Pancreas (tissue), 10 donors: ENCODE measurements at regions not wholly inside any gene's neighbourhood (a gene's known extent, or its start where the extent isn't known, plus 50 kb on each side); places are given as distances from the start of the nearest gene placed in this dataset.

Source experiments
- ATAC-seq, 4 donors: fragments of 200-7000 bp; cut with Tn5 transposase; one replicate each; pipeline versions ENCODE4 v1.8.0 to v1.9.1; 2020; ENCODE audit warnings: mild to moderate bottlenecking in 4 of 4, moderate library complexity in 4 of 4
- DNase-seq, 6 donors: peaks; one replicate each; pipeline ENCODE4 v3.0.0-alpha.2; 2020
- FAIRE-seq: peaks from 2 replicates; lab custom pipeline; 2012; peaks lifted over from hg19 to GRCh38; lab: Jason Lieb, UNC
- H3K27ac ChIP-seq, 4 donors: fragments of 200-600 bp; sonication (generic); 1 replicate in 3 of 4; 2 replicates in 1 of 4; pipeline versions ENCODE4 v1.5.0 to v1.8.0; 2020
- H3K27me3 ChIP-seq, 4 donors: fragments of 200-600 bp; one replicate each; pipeline ENCODE4 v1.8.0; 2021
- H3K36me3 ChIP-seq, 3 donors: fragments of 200-600 bp; sonication (generic) in 1 of 3; one replicate each; pipeline versions ENCODE4 v1.5.0 to v1.8.0; 2020 to 2021
- H3K4me1 ChIP-seq, 3 donors: fragments of 200-600 bp; one replicate each; pipeline ENCODE4 v1.8.0; 2021
- H3K4me3 ChIP-seq, 4 donors: fragments of 200-600 bp; sonication (generic) in 2 of 4; one replicate each; pipeline versions ENCODE4 v1.5.0 to v1.8.0; 2020 to 2021
- H3K9me3 ChIP-seq, 4 donors: fragments of 200-600 bp; one replicate each; pipeline ENCODE4 v1.8.0; 2021
- WGBS, 2 donors: extraction: QIAGEN DNeasy Blood & Tissue Kit; methylation state at CpG; one replicate each; pipeline ENCODE4 v1.1.7; 2013; 5-methylcytosine and 5-hydroxymethylcytosine counted together
- intact Hi-C, 3 donors: fragments of 100-400 bp; cut with DNase I; formaldehyde crosslinking; loops; one replicate each; pipeline versions ENCODE4 v1.11.1 to v1.14.2; 2022
- TF ChIP-seq, protein P1 (sequence below), 4 donors: fragments of 200-600 bp; sonication (generic) in 3 of 4; IDR thresholded peaks; one replicate each; pipeline versions ENCODE4 v1.5.0 to v1.8.0; 2021; ENCODE audit warnings: antibody characterized with exemption in 4 of 4
- donor health status: healthy with polysubstance abuse.
- donor health status: DM: no; HTN: no; CAD: no; lungs with moderate emphysema.
- donor health status: DM: no; HTN: no; CAD: no.
- donor health status: control.
- donor health status: control.
- donor health status: Bipolar disorder and iron deficiency.
- donor health status: DM: yes; HTN: yes; CAD: no.
- donor health status: DM: no; HTN: no; CAD: no.
- donor health status: DM: no; HTN: no; CAD: no.
- donor health status: DM: yes; HTN: yes; CAD: no.

DNA sequence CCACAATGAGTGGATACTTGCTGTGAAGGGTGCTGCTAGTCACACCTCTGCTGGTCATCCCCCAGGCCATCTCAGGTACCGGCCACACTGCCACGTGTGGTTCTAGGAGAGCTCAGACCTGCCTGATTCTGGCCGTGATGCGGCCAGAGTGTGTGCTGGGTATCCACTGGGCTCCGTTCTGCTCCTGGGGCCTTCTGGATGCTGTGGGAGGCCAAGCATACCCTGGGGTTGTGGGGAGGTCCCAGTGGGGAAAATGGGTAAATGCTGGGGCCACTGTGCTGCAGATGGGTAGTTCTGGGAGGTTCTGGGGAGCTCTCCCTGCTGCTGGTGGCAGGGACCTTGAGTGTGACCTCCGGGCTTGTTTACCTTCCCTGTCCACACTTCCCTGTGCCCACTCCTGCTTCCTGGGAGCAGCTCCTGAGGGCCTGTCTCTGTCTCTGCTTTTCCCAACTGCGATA, 318.4 kb downstream of the GLRX3 start:
- Histone ChIP-seq H3K27me3 (no peaks in the 10 kb centered on the region), H3K36me3 (no peaks in the 10 kb centered on the region), H3K27ac (no peak overlapping the region), H3K4me3 (no peak overlapping the region), H3K9me3 (no peaks in the 10 kb centered on the region), H3K4me1 (no peaks in the 10 kb centered on the region)
- intact Hi-C loops, result no loop called here
- no peak for ATAC-seq
- WGBS, 2 donors, result 71 to 83% methylated on average over 7 of the region's 7 CpGs
- TF ChIP-seq, protein P1, sequence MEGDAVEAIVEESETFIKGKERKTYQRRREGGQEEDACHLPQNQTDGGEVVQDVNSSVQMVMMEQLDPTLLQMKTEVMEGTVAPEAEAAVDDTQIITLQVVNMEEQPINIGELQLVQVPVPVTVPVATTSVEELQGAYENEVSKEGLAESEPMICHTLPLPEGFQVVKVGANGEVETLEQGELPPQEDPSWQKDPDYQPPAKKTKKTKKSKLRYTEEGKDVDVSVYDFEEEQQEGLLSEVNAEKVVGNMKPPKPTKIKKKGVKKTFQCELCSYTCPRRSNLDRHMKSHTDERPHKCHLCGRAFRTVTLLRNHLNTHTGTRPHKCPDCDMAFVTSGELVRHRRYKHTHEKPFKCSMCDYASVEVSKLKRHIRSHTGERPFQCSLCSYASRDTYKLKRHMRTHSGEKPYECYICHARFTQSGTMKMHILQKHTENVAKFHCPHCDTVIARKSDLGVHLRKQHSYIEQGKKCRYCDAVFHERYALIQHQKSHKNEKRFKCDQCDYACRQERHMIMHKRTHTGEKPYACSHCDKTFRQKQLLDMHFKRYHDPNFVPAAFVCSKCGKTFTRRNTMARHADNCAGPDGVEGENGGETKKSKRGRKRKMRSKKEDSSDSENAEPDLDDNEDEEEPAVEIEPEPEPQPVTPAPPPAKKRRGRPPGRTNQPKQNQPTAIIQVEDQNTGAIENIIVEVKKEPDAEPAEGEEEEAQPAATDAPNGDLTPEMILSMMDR (IDR thresholded peaks at IDR 0.05), result no peak
- FAIRE-seq, result no peak
- DNase-seq, result no peak

DNA sequence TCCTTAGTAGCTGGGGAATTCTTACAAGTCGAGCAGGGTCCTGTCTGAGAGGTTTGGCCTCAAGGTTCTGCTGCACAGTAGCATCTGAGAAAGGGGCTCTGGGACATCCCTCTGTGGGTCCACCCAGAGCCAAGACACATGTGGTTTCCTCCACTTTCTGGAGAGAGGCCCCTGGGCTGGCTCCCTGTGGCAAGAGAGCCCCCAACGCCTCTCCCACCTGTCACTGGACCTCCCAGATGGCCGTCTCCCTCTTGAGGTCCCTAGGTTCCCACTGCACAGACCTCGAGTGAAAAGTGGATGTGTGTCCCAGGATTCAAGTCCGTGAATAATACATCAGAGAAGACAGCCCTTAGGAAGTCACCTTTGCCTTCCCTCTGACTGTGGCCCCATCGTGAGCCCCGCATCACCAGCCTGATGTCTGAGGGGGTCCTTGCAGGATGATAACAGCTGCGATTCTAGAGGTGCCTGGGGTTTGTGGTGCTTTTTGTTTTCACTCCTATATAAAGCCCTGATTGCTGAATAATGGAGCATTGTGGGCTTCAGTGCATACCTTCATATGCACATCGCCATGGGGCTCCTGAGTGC, 319.0 kb downstream of the GLRX3 start:
- ATAC-seq (no peak), FAIRE-seq (no peak)
- H3K27me3 ChIP-seq, result no peaks in the 10 kb centered on the region

DNA sequence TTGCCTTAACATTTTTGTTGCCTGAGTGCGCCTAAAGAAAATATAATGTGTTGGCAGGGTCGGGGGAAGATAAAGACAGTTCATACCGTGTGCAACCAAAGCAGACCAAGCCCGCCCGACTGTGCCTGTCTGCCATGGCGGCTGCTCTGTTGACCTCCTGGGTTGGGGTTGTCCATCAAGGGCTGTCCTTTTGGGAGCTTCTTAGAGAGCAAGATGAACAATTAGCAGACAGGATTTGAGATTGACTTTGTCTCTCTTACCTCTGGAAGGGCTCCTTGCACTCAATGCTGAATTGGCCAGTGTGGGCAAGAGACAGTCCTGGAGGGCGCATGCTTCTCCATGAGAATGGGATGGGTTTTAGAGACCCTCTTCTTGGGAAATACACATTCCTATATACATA, 319.6 kb downstream of the GLRX3 start:
- intact Hi-C loops, result no loop called here
- WGBS, 2 donors, result 90% methylated on average over 7 of the region's 7 CpGs
- no peak overlapping the region for H3K4me3 ChIP-seq
- DNase-seq (peak in 1 of 6 donors; percentile 0), FAIRE-seq (no peak), ATAC-seq (no peak)
- no peaks in the 10 kb centered on the region for H3K9me3 ChIP-seq
- no peak overlapping the region for H3K27ac ChIP-seq
- TF ChIP-seq, protein P1 (IDR thresholded peaks at IDR 0.05), result no peak
- no peaks in the 10 kb centered on the region for H3K36me3 ChIP-seq
- no peaks in the 10 kb centered on the region for H3K4me1 ChIP-seq
- H3K27me3 ChIP-seq, result no peaks in the 10 kb centered on the region

More for the DNA sequence above, 319.0 kb downstream of the GLRX3 start:
- Histone ChIP-seq H3K9me3 (no peaks in the 10 kb centered on the region), H3K36me3 (no peaks in the 10 kb centered on the region), H3K4me1 (no peaks in the 10 kb centered on the region), H3K4me3 (no peak overlapping the region), H3K27ac (no peak overlapping the region)
- intact Hi-C loops, result no loop called here
- DNase-seq, result peak in 1 of 6 donors; percentile 4
- WGBS, 2 donors, result 72 to 73% methylated on average over 9 of the region's 9 CpGs
- TF ChIP-seq, protein P1 (IDR thresholded peaks at IDR 0.05), result no peak

DNA sequence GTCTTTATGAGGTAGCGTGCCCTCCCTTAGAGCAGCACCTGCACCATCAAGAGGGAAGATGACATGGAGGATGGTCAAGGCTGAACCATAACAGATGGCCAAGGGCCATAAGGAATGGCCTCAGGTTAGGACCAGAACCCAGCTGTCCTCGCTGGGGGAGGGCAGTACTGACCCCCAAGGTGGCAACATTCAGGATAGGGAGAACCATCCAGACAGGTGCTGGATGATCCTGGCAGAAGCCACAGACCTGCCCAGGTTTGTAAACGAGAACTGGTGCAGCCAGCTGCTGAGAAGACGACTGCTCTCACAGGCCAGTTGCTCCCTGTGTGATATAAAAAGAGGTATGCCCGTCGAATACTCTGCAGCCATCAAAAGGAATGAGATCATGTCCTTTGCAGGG, 320.4 kb downstream of the GLRX3 start:
- TF ChIP-seq, protein P1 (IDR thresholded peaks at IDR 0.05), result no peak
- H3K27ac ChIP-seq, result no peak overlapping the region
- H3K4me3 ChIP-seq, result no peak overlapping the region
- 61 to 64% methylated on average over 6 of the region's 6 CpGs for WGBS, 2 donors
- no peaks in the 10 kb centered on the region for H3K36me3 ChIP-seq
- H3K27me3 ChIP-seq, result no peaks in the 10 kb centered on the region
- intact Hi-C loops, result no loop called here
- no peak for DNase-seq
- ATAC-seq, result no peak
- no peak for FAIRE-seq
- no peaks in the 10 kb centered on the region for H3K4me1 ChIP-seq
- no peaks in the 10 kb centered on the region for H3K9me3 ChIP-seq

DNA sequence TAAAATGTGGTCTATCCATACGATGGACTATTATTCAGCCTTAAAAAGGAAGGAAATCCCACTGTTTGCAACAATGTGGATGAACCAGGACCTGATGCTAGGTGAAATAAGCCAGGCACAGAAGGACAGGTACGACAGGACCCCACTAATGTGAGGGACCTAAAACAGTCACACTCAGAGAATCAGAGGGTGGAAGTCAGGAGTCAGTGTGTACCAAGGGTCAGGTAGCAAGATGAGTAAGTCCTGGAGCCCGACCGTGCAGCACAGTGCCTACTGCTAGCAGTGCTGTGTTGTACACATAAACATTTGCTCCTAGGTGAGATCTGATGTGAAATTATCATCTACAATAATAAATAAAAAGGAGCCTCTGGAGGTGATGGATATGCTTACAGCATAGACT, 322.3 kb downstream of the GLRX3 start:
- Histone ChIP-seq H3K27ac (no peak overlapping the region), H3K4me1 (no peaks in the 10 kb centered on the region), H3K9me3 (no peaks in the 10 kb centered on the region), H3K27me3 (no peaks in the 10 kb centered on the region), H3K4me3 (no peak overlapping the region), H3K36me3 (no peaks in the 10 kb centered on the region)
- TF ChIP-seq, protein P1 (IDR thresholded peaks at IDR 0.05), result no peak
- WGBS, 2 donors, result 80 to 81% methylated on average over 4 of the region's 4 CpGs
- intact Hi-C loops, result no loop called here
- ATAC-seq, result no peak
- no peak for DNase-seq
- FAIRE-seq, result no peak
